Stomach (tissue), 4 donors: ENCODE measurements at regions not wholly inside any gene's neighbourhood (a gene's known extent, or its start where the extent isn't known, plus 50 kb on each side); places are given as distances from the start of the nearest gene placed in this dataset.

Source experiments
- CTCF ChIP-seq, 7 experiments: fragments of 450-650 bp in 4 of 7; fragments of 200-600 bp in 3 of 7; sonication (generic) in 3 of 7; IDR thresholded peaks; one replicate each; pipeline ENCODE4 v1.5.1; 2016 to 2019; ENCODE audit warnings: antibody characterized with exemption in 7 of 7, control low read depth in 2 of 7, mild to moderate bottlenecking in 1 of 7
- POLR2A ChIP-seq, 4 donors: fragments of 450-650 bp; IDR thresholded peaks; one replicate each; pipeline ENCODE4 v1.6.1; 2016; ENCODE audit warnings: antibody characterized with exemption in 4 of 4, control low read depth in 2 of 4, mild to moderate bottlenecking in 1 of 4, moderate library complexity in 1 of 4

- TF ChIP-seq CTCF (IDR thresholded peaks at IDR 0.05) (no peak), POLR2A (IDR thresholded peaks at IDR 0.05) (no peak)
Observed at GRCh38 chr6:33885132-33886057, 81.6 kb upstream of the MLN start.
